Right renal cortex interstitium (tissue), 3 donors: ENCODE measurements at regions not wholly inside any gene's neighbourhood (a gene's known extent, or its start where the extent isn't known, plus 50 kb on each side); places are given as distances from the start of the nearest gene placed in this dataset.

Experiments
- DNase-seq, 3 donors: peaks; one replicate each; pipeline ENCODE4 v3.0.0-alpha.2; 2013; ENCODE audit warnings: low read depth in 3 of 3, low spot score in 2 of 3

- peak; percentile 40 to 58 (median 44) for DNase-seq
Measured at GRCh38 chr13:95494082-95494681, 58.3 kb upstream of the CLDN10 start.

DNA sequence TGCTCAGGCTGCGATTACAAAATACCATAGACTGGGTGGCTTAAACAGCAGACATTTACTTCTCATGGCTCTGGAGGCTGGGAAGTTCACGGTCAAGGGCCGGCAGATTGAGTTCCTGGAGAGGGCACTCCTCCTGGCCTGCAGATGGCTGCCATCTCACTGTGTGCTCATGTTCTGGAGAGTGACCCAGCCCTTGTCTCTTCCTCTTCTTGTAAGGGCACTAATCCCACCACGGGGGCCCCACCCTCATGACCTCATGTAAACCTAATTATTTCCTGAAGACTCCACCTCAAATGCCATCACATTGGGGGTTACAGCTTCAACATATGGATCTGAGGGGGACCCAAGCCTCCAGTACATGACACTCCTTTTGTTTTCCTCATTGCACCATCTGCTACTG lies 56.0 kb upstream of the CLDN10 start:
- DNase-seq = no peak

- no peak for DNase-seq
Measured at GRCh38 chr13:95497381-95497807, 55.1 kb upstream of the CLDN10 start.

DNA sequence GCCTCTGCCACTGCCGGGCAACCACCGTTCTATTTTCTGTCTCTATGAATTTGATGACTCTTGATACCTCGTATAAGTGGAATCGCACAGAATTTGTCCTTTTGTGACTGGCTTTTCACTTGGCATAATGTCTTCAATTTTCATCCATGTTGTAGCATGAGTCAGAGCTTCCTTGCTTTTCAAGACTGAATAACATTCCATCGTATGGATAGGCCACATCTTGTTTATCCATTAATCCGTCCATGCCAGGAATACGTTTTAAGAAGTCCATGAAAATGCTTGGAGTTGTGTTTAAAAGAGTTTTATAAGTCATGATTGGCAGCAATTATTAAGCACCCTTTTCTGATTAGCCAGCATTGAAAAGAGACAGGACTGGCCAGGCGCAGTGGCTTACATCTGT lies 53.6 kb upstream of the CLDN10 start:
- no peak for DNase-seq

GRCh38 chr13:95499811-95500712 lies 52.5 kb upstream of the CLDN10 start:
- DNase-seq = no peak

DNA sequence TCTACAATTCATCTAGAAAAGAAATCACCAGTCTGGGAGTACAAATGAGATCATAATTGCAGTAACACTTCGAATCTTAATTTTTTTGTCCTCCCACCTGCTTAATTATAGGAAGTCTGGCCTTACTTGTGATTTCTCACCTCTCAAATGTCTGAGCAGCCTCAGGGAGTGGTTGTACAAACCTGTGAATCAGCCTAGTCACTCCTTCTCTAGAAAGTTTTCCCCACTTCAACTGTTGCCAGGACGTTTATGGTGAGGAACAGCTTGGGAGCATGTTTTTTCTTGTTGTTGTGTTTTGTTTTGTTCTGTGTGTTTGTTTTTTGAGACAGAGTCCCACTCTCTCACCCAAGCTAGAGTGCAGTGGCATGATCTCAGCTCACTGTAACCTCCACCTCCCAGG lies 50.3 kb upstream of the CLDN10 start:
- no peak for DNase-seq
